Retinal pigment epithelial cell (primary cell): ENCODE measurements at regions not wholly inside any gene's neighbourhood (a gene's known extent, or its start where the extent isn't known, plus 50 kb on each side); places are given as distances from the start of the nearest gene placed in this dataset.
"Not testable (repeated sequence)": the region's sequence is repeated elsewhere in the genome, so short reads cannot be mapped to it uniquely, and the experiment has no call there.

Experiments used
- DNase-seq: peaks from one replicate; pipeline ENCODE4 v3.0.0-alpha.2; 2010; ENCODE audit warnings: low read depth
- H3K4me3 ChIP-seq: 2 replicates; pipeline ENCODE4 v1.5.1; 2011; ENCODE audit warnings: mild to moderate bottlenecking, low read length, control low read depth, moderate library complexity
- TF ChIP-seq, protein P1 (sequence below): conservative IDR thresholded peaks from 2 replicates; pipeline ENCODE4 v1.5.1; 2011; ENCODE audit warnings: low read depth, low read length, control low read depth, inconsistent platforms

DNA sequence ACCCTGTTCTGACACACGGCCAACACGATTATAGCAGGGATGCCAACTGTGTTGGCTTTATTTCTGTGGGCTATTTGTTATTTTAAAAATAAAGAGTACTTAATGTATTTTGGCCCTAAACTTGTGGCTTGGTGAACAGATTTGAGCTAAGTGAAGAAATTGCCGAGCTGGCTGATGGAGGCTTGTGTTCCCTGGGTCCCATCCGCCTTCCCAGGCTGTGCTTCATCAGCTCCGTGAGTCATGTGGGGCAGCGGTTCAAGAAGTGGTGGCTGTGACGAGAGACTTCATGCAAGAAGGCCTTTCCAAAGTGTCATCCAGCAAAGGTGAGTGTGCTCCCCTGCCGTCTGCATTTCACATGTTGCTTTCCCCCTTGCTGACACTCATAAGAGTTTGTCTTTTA, 73.6 kb upstream of the NCK2 start:
- H3K4me3 ChIP-seq: no peak overlapping the region
- no peak for DNase-seq
- TF ChIP-seq, protein P1, sequence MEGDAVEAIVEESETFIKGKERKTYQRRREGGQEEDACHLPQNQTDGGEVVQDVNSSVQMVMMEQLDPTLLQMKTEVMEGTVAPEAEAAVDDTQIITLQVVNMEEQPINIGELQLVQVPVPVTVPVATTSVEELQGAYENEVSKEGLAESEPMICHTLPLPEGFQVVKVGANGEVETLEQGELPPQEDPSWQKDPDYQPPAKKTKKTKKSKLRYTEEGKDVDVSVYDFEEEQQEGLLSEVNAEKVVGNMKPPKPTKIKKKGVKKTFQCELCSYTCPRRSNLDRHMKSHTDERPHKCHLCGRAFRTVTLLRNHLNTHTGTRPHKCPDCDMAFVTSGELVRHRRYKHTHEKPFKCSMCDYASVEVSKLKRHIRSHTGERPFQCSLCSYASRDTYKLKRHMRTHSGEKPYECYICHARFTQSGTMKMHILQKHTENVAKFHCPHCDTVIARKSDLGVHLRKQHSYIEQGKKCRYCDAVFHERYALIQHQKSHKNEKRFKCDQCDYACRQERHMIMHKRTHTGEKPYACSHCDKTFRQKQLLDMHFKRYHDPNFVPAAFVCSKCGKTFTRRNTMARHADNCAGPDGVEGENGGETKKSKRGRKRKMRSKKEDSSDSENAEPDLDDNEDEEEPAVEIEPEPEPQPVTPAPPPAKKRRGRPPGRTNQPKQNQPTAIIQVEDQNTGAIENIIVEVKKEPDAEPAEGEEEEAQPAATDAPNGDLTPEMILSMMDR: no peak

DNA sequence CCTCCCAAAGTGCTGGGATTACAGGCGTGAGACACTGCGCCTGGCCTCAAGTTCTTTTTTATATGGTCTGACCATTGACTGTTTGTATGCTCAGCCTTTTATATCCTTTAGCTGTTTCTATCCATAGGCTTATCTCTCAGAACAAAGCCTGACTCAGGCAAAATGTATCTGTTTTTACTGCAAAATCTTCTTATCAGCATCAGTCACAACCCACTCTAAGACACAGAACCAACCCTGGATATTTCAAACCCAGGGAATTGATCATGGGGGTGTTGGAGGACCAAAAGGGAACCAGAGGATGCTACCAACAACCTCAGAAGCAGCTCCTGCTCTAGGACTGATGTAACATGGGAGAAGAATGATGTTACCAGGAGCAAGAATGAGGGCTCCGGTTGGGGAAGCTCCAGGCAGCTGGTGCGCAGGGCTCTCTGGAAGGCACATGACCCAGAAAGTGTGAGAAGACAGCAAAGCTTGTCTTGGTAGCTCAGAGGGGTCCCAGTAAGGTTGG, 75.3 kb upstream of the NCK2 start:
- no peak for DNase-seq
- TF ChIP-seq, protein P1: no peak

DNA sequence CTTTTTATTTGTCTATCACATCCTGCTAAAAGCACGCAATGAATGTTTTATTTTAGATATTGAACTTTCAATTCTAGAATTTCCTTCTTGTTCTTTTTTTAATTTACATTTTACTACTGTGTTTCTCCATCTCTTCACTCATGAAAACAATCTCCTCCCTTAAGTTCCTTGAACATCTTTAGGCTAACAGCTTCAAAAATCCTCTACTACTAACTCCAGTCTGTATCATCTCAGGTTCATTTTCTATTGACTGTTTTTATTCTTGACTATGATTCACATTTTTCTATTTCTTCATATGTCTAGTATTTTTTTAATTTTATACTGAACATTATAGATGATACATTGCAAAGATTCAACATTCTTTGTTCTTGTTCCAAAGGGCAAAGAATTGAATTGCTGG, 79.2 kb upstream of the NCK2 start:
- H3K4me3 ChIP-seq: no peak overlapping the region
- no peak for DNase-seq
- TF ChIP-seq, protein P1: no peak

More for the DNA sequence above, 75.3 kb upstream of the NCK2 start:
- no peak overlapping the region for H3K4me3 ChIP-seq

DNA sequence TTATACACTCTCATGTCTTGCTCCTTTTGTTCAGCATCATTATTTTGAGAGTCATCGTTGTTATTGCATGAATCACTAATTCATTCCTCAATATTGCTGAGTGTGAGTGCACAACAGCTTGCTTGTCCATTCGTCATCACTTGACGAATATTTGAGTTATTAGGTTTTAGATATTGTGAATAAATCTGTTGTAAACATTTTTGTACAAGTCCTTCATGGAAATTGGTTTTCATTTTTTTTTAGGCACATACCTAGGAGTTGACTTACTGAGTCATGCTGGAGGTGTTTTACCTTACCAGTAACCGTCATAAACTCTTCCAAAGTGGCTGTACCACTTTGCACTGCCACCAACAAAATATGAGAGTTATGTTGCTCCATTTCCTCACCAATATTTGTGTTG, 84.2 kb upstream of the NCK2 start:
- TF ChIP-seq, protein P1: no peak
- DNase-seq: no peak
- no peak overlapping the region for H3K4me3 ChIP-seq

DNA sequence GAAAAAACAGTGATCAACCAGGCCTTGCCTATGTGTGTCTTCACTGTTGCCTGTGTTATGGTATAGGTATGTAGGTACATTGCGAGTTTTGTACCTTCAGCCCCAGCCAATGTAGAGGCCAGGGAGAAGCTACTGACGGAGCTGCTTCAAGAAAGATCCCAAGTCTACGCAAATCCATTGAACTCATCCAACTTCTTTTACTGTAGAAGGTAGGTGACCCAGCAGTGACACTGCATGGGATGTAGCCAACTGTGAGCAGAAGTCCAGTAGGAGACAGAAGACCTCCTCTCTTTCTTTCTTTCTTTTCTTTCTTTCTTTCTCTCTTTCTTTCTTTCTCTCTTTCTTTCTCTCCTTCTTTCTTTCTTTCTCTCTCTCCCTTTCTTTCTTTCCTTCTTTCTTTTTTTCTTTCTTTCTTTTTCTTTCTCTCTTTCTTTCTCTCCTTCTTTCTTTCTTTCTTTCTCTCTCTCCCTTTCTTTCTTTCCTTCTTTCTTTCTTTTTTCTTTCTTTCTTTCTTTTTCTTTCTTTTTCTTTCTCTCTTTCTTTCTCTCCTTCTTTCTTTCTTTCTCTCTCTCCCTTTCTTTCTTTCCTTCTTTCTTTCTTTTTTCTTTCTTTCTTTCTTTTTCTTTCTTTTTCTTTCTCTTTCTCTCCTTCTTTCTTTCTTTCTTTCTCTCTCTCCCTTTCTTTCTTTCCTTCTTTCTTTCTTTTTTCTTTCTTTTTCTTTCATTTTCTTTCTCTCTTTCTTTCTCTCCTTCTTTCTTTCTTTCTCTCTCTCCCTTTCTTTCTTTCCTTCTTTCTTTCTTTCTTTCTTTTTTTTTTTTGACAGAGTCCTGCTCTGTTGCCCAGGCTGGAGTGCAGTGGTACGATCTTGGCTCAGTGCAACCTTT, 88.7 kb upstream of the NCK2 start:
- DNase-seq, H3K4me3 ChIP-seq: not testable (repeated sequence)

DNA sequence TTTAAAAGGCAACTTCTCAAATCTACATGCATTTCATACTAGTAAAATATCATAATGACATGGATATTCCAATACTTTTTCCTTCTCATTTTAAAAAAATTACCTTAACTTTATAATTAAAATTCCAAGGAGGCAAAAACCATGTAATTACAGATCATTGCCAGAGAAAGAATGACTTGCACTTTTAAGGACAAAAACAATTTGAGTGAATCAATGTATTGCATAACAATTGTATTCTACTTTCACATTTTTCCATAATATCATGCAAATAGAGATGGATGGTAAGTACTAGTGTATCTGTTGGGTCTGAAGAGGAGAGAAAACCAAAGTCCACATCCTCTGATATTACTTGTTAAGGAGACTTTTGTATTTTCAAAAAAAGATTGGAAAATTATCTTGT, 89.5 kb upstream of the NCK2 start:
- TF ChIP-seq, protein P1: no peak
- DNase-seq: no peak
- no peak overlapping the region for H3K4me3 ChIP-seq

DNA sequence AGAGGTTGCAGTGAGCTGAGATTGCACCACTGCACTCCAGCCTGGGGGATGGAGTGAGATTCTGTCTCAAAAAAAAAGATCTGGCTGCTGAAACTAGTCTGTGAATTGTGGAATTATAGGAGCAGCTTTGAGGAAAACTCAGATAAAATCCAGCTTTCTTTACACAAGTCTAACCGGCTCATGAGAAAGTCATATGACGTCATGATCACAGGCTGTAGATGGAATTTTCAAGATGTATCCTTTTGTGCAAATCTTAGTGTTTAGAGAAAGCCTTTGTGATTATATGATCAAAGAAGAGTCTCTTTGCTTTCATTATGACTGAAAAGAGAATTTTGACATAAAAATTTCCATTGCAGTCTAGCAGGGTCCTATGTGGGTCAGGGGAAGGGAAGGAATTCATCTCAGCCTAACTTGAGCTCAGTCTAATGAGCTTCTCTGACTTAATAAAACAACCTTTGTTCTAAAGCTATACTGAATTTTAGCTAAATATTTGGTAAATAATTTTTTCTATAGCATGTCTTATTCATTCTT, 90.2 kb upstream of the NCK2 start:
- TF ChIP-seq, protein P1: no peak
- no peak overlapping the region for H3K4me3 ChIP-seq
- DNase-seq: no peak
